Endothelial cell of umbilical vein (primary cell): ENCODE measurements at regions not wholly inside any gene's neighbourhood (a gene's known extent, or its start where the extent isn't known, plus 50 kb on each side); places are given as distances from the start of the nearest gene placed in this dataset.

Experiments used
- CTCF ChIP-seq, 2 donors: IDR thresholded peaks; 1 replicate in 1 of 2; 2 replicates in 1 of 2; pipeline ENCODE4 v1.5.1; 2011; ENCODE audit warnings: low read length in 2 of 2, mild to moderate bottlenecking in 2 of 2, moderate library complexity in 2 of 2, control low read depth in 1 of 2, inconsistent platforms in 1 of 2, low read depth in 1 of 2; ENCODE audit not compliant: insufficient read depth in 1 of 2; ENCODE audit errors: extremely low read depth in 1 of 2
- JUN ChIP-seq: IDR thresholded peaks from 2 replicates; pipeline ENCODE4 v1.6.1; 2011; ENCODE audit warnings: borderline replicate concordance, low read depth; ENCODE audit not compliant: insufficient read length, insufficient read depth
- POLR2A ChIP-seq: IDR thresholded peaks from 2 replicates; pipeline ENCODE4 v1.6.1; 2012; ENCODE audit warnings: low read depth, mild to moderate bottlenecking, control low read depth, low read length
- POLR2AphosphoS5 ChIP-seq: IDR thresholded peaks from 2 replicates; pipeline ENCODE4 v1.6.1; 2012; ENCODE audit warnings: low read depth, mild to moderate bottlenecking, control low read depth, low read length, moderate library complexity; ENCODE audit not compliant: insufficient read depth

- TF ChIP-seq POLR2A, result no peak
- TF ChIP-seq JUN, result no peak
- TF ChIP-seq CTCF (IDR thresholded peaks at IDR 0.05; ENCODE audit: extremely low read depth in 1 of 2, insufficient read depth in 1 of 2, low read depth in 1 of 2, low read length in 2 of 2), result no peak
- no peak for TF ChIP-seq POLR2AphosphoS5
Measured at GRCh38 chr9:118595719-118596305, 773.4 kb downstream of the BRINP1 start.
